ENCODE measurements at regions not wholly inside any gene's neighbourhood (a gene's known extent, or its start where the extent isn't known, plus 50 kb on each side); places are given as distances from the start of the nearest gene placed in this dataset.
"Not testable (repeated sequence)": the region's sequence is repeated elsewhere in the genome, so short reads cannot be mapped to it uniquely, and the experiment has no call there.

DNA sequence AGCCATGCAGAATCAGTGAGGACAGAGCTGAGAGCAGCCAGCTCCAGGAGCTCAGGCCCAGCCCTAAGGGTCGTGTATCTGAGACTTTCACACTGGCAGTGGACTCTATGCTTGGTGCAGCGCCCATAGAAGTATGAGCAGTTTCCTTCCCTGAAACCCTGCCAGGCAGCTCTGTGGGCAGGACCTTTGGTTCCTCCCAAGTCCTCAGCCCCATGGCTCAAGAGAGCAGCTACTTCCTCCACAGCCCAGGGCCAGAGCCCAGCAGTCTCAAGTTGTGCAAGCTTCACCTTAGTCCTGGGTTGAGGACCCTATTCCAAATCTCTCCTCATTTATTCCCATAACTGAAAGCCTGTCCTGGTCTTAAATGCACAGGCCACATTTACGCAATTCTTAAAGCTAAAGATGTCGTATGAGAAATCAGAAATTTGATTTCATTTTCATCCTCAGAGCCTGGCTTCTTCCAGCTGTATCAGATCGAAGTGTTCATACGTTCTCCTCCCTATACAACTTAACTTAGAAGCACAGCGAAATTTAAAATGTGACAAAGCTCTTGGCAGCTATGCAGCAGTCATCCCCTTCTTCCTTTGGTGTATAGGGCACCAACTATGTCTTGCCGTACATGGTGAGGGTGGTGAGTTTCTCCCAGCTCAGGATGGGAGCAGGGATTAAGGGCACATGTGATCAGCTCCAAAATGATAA, 1337.1 kb downstream of the RPIA start:
- TF ChIP-seq, protein P1, sequence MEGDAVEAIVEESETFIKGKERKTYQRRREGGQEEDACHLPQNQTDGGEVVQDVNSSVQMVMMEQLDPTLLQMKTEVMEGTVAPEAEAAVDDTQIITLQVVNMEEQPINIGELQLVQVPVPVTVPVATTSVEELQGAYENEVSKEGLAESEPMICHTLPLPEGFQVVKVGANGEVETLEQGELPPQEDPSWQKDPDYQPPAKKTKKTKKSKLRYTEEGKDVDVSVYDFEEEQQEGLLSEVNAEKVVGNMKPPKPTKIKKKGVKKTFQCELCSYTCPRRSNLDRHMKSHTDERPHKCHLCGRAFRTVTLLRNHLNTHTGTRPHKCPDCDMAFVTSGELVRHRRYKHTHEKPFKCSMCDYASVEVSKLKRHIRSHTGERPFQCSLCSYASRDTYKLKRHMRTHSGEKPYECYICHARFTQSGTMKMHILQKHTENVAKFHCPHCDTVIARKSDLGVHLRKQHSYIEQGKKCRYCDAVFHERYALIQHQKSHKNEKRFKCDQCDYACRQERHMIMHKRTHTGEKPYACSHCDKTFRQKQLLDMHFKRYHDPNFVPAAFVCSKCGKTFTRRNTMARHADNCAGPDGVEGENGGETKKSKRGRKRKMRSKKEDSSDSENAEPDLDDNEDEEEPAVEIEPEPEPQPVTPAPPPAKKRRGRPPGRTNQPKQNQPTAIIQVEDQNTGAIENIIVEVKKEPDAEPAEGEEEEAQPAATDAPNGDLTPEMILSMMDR (IDR thresholded peaks at IDR 0.05): not testable (repeated sequence)
- TF ChIP-seq EZH2 (IDR thresholded peaks at IDR 0.05): not testable (repeated sequence)
